Naive thymus-derived CD4-positive, alpha-beta T cell (primary cell): ENCODE measurements at regions not wholly inside any gene's neighbourhood (a gene's known extent, or its start where the extent isn't known, plus 50 kb on each side); places are given as distances from the start of the nearest gene placed in this dataset.

ENCODE experiments used
- ATAC-seq: fragments of 150-1000 bp; cut with Tn5 transposase; 2 replicates; pipeline ENCODE4 v1.10.0; 2021; ENCODE audit warnings: mild to moderate bottlenecking, moderate library complexity
- CTCF ChIA-PET: fragments of 350-600 bp; sonication (Branson Sonifier 250); formaldehyde crosslinking; loops from one replicate; lab custom pipeline; 2021; ENCODE audit warnings: antibody characterized with exemption; lab: Charles Lee
- POLR2A ChIA-PET: fragments of 350-600 bp; sonication (Branson Sonifier 250); formaldehyde crosslinking; loops from one replicate; lab custom pipeline; 2021; ENCODE audit warnings: antibody characterized with exemption, inconsistent platforms; lab: Charles Lee
- DNase-seq, 9 donors: peaks; one replicate each; pipeline versions ENCODE4 v3.0.0 to v3.0.0-alpha.2; 2020 to 2022; ENCODE audit warnings: mixed read lengths in 1 of 9
- H3K27ac ChIP-seq: one replicate; pipeline ENCODE4 v1.7.0; 2013; ENCODE audit warnings: mild to moderate bottlenecking, low read depth, low read length, moderate library complexity
- H3K27me3 ChIP-seq, 2 donors: one replicate each; pipeline ENCODE4 v1.7.0; 2013; ENCODE audit warnings: low read length in 2 of 2, mild to moderate bottlenecking in 2 of 2, moderate library complexity in 2 of 2; ENCODE audit not compliant: control insufficient read depth in 2 of 2, insufficient read depth in 2 of 2
- H3K36me3 ChIP-seq, 3 experiments: 1 replicate in 2 of 3; 2 replicates in 1 of 3; pipeline ENCODE4 v1.7.0; 2013; ENCODE audit warnings: low read length in 3 of 3, mild to moderate bottlenecking in 3 of 3, moderate library complexity in 1 of 3; ENCODE audit not compliant: insufficient read depth in 3 of 3, control insufficient read depth in 2 of 3
- H3K4me1 ChIP-seq, 2 donors: one replicate each; pipeline ENCODE4 v1.7.0; 2013; ENCODE audit warnings: low read length in 2 of 2, mild to moderate bottlenecking in 2 of 2, moderate library complexity in 1 of 2; ENCODE audit not compliant: control insufficient read depth in 2 of 2, insufficient read depth in 2 of 2
- H3K4me3 ChIP-seq: 2 replicates; pipeline ENCODE4 v1.7.0; 2013; ENCODE audit warnings: mild to moderate bottlenecking, low read length
- H3K9me3 ChIP-seq, 3 experiments: 1 replicate in 2 of 3; 2 replicates in 1 of 3; pipeline ENCODE4 v1.7.0; 2013; ENCODE audit warnings: low read length in 3 of 3; ENCODE audit not compliant: control insufficient read depth in 2 of 3
- H3K27ac Mint-ChIP-seq, 9 donors: one replicate each; pipeline ENCODE4 v1.8.0; 2020 to 2022; ENCODE audit warnings: mixed read lengths in 9 of 9, mild to moderate bottlenecking in 8 of 9, moderate library complexity in 5 of 9, inconsistent platforms in 2 of 9
- H3K27me3 Mint-ChIP-seq, 5 donors: one replicate each; pipeline ENCODE4 v1.8.0; 2021 to 2022; ENCODE audit warnings: mixed read lengths in 5 of 5, mild to moderate bottlenecking in 1 of 5
- H3K36me3 Mint-ChIP-seq, 5 donors: one replicate each; pipeline ENCODE4 v1.8.0; 2020 to 2022; ENCODE audit warnings: mixed read lengths in 5 of 5, mild to moderate bottlenecking in 3 of 5, inconsistent platforms in 1 of 5
- H3K4me1 Mint-ChIP-seq, 7 donors: one replicate each; pipeline ENCODE4 v1.8.0; 2020 to 2022; ENCODE audit warnings: mixed read lengths in 7 of 7, mild to moderate bottlenecking in 3 of 7, inconsistent platforms in 1 of 7
- H3K4me3 Mint-ChIP-seq, 10 donors: one replicate each; pipeline ENCODE4 v1.8.0; 2020 to 2022; ENCODE audit warnings: mild to moderate bottlenecking in 10 of 10, mixed read lengths in 10 of 10, moderate library complexity in 6 of 10, inconsistent platforms in 2 of 10
- H3K9me3 Mint-ChIP-seq, 11 donors: one replicate each; pipeline ENCODE4 v1.8.0; 2020 to 2022; ENCODE audit warnings: mixed read lengths in 11 of 11, mild to moderate bottlenecking in 4 of 11, inconsistent platforms in 1 of 11, moderate library complexity in 1 of 11
- intact Hi-C, 2 donors: fragments of 100-400 bp; cut with micrococcal nuclease; formaldehyde crosslinking; loops; one replicate each; pipeline ENCODE4 v1.15.1; 2023

DNA sequence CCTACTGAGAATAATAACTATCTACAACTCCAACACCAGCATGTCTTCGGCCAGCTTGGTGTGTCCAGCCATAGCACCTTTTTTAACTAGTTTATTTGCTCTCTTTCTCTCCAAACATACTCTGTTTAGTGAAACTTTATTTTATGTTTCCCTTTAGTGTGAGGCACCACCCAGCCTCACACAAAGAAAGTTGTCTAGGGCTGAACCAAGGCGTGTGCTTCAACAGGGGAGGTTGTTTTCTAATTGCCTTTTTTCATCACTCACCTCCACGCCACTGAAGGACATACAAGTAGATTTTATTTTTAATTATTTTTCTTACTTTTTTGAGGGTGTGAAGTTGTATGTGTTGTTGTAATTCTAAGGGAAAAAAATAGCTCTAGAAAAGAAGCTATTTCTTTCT lies 125.6 kb upstream of the MARCKS start:
- H3K4me1 Mint-ChIP-seq = peaks cover 0 to 3% (median 0%) of the 10 kb centered on the region in 7 donors
- no peaks in the 10 kb centered on the region for H3K36me3 Mint-ChIP-seq
- peaks cover 0 to 10% (median 5%) of the 10 kb centered on the region in 5 donors for H3K27me3 Mint-ChIP-seq
- Histone ChIP-seq H3K36me3 (no peaks in the 10 kb centered on the region), H3K4me1 (no peaks in the 10 kb centered on the region), H3K4me3 (no peak overlapping the region), H3K27ac (no peak overlapping the region), H3K9me3 (no peaks in the 10 kb centered on the region), H3K27me3 (no peaks in the 10 kb centered on the region)
- peaks cover 0 to 4% (median 0%) of the 10 kb centered on the region in 11 donors for H3K9me3 Mint-ChIP-seq
- H3K4me3 Mint-ChIP-seq = no peak overlapping the region
- ATAC-seq (no peak), DNase-seq (no peak)
- ChIA-PET CTCF (no interaction called here), POLR2A (no interaction called here)
- intact Hi-C loops = no loop called here
- no peak overlapping the region for H3K27ac Mint-ChIP-seq

DNA sequence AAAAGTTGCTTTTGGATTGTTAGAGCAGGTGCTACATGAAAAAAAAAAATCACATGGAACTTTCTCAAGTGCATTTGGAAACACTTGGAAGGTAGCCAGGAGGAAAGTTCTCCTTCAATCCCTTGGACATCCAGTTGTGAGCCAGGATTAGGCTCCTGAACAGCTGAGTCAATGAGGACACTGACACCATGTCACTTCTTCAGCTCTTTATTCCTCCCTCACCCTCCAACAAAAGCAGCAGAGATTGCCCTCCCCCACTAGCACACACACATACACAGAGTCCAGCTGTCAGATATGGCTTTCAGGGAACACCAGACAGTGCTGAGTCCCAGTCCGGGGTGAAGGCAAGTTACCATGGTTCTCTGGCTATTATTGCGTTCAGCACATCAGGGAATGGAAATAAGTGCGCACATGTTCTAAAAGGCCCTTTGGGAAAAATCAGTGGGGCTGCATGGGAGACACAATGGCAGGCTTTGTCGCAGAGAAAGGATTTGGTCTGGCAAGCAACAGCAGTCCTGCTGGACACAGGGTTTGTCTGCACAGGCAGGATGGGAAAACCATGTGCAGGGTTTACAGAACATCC lies 124.7 kb upstream of the MARCKS start:
- H3K36me3 Mint-ChIP-seq = no peaks in the 10 kb centered on the region
- Histone ChIP-seq H3K27me3 (no peaks in the 10 kb centered on the region), H3K4me1 (no peaks in the 10 kb centered on the region), H3K9me3 (no peaks in the 10 kb centered on the region), H3K36me3 (no peaks in the 10 kb centered on the region), H3K27ac (no peak overlapping the region), H3K4me3 (no peak overlapping the region)
- H3K27ac Mint-ChIP-seq = no peak overlapping the region
- CTCF ChIA-PET = no interaction called here
- no peak for DNase-seq
- peaks cover 0 to 3% (median 0%) of the 10 kb centered on the region in 7 donors for H3K4me1 Mint-ChIP-seq
- ATAC-seq = no peak
- POLR2A ChIA-PET = no interaction called here
- peaks cover 0 to 4% (median 0%) of the 10 kb centered on the region in 11 donors for H3K9me3 Mint-ChIP-seq
- H3K27me3 Mint-ChIP-seq = peaks cover 0 to 10% (median 5%) of the 10 kb centered on the region in 5 donors
- H3K4me3 Mint-ChIP-seq = no peak overlapping the region
- intact Hi-C loops = no loop called here

DNA sequence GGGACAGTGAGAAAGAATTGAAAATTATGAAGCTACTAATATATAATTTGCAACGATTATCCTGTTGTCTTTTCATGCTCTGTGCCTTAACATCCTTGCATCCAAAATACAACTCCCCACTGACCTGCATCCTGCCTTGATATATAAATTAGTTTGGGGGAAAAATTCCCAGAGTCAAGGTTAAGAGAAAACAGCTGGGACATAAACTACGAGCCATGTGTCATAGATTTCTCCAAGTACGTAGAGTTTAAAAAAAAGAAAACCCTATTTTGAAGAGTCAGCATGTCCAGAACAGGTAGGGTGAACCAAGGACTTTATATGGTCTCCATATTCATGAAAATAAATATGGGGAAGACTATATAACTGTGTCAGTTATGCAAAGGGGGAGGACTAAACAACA lies 123.8 kb upstream of the MARCKS start:
- Mint-ChIP-seq H3K36me3 (no peaks in the 10 kb centered on the region), H3K9me3 (peaks cover 0 to 4% (median 0%) of the 10 kb centered on the region in 11 donors), H3K4me3 (no peak overlapping the region), H3K4me1 (peaks cover 0 to 3% (median 0%) of the 10 kb centered on the region in 7 donors), H3K27me3 (peaks cover 0 to 10% (median 5%) of the 10 kb centered on the region in 5 donors), H3K27ac (no peak overlapping the region)
- CTCF ChIA-PET = no interaction called here
- POLR2A ChIA-PET = no interaction called here
- ATAC-seq (no peak), DNase-seq (no peak)
- H3K4me1 ChIP-seq = no peaks in the 10 kb centered on the region
- H3K9me3 ChIP-seq = no peaks in the 10 kb centered on the region
- H3K4me3 ChIP-seq = no peak overlapping the region
- H3K27me3 ChIP-seq = no peaks in the 10 kb centered on the region
- H3K27ac ChIP-seq = no peak overlapping the region
- H3K36me3 ChIP-seq = no peaks in the 10 kb centered on the region
- intact Hi-C loops = no loop called here

DNA sequence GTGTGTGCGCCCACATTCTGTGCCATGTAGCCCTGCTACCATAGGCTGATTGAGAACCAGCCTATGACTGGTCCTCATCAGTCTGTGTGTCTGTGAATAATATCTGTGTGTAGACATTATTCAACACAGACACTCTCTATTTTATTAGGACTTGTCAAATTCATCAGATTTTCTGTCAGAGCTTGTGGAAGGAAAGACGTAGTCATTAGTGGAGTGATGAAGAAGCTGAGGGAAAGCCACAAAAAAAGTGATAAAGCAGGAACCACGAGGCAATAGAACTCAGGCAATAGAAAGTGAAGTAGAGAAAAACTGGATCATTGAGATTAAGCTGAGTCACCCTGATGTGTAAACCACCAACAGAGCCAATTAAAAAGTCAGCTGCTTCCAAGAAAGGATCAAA lies 122.2 kb upstream of the MARCKS start:
- Mint-ChIP-seq H3K4me3 (no peak overlapping the region), H3K4me1 (peaks cover 0 to 3% (median 0%) of the 10 kb centered on the region in 7 donors), H3K27ac (no peak overlapping the region), H3K27me3 (peaks cover 0 to 10% (median 5%) of the 10 kb centered on the region in 5 donors), H3K36me3 (no peaks in the 10 kb centered on the region), H3K9me3 (peaks cover 0 to 4% (median 0%) of the 10 kb centered on the region in 11 donors)
- H3K4me3 ChIP-seq = no peak overlapping the region
- DNase-seq (no peak), ATAC-seq (peak; percentile 41)
- CTCF ChIA-PET = no interaction called here
- intact Hi-C loops = no loop called here
- no peaks in the 10 kb centered on the region for H3K36me3 ChIP-seq
- no peaks in the 10 kb centered on the region for H3K4me1 ChIP-seq
- H3K27ac ChIP-seq = no peak overlapping the region
- no peaks in the 10 kb centered on the region for H3K27me3 ChIP-seq
- H3K9me3 ChIP-seq = no peaks in the 10 kb centered on the region
- POLR2A ChIA-PET = no interaction called here

DNA sequence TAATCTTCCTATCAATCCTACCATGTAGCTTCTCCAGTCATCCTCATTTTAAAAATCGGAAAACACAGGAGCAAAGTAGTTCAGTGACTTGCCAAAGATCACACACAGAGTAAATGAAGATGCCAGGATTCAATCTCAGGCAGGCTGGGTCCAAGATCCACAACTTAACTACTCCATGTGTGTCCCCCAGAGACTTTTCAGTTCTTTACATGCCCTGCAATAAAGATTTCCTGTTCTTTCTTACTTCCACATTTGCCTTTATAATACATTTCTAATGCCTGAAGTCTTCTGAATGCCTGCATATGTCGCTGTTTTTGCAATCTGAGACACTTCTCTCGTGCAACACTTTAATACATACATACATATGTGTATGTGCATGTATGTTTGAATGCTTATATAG lies 121.7 kb upstream of the MARCKS start:
- POLR2A ChIA-PET = no interaction called here

DNA sequence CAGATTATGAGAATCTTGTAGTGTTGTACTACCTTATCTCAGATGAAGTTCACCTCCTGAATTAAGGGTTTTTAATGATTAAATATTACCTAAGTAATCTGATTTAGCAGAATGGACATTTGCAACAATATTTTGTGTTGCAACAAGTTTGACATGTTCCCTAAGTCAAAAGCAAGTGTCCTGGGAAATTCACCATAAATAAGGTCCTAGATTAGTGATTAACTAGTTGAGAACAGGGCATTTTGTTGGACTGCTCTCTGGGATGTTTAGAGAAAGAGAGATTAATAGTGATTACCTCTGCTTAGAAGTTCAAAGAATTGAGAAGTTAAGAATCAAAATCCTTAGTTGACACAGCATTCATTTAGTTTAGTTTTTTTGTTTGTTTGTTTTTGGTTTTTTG lies 120.2 kb upstream of the MARCKS start:
- no peak overlapping the region for H3K27ac Mint-ChIP-seq
- H3K27me3 Mint-ChIP-seq = peaks cover 0 to 10% (median 5%) of the 10 kb centered on the region in 5 donors
- ChIA-PET CTCF (no interaction called here), POLR2A (no interaction called here)
- H3K4me1 Mint-ChIP-seq = peaks cover 0 to 3% (median 0%) of the 10 kb centered on the region in 7 donors
- intact Hi-C loops = no loop called here
- Histone ChIP-seq H3K27me3 (no peaks in the 10 kb centered on the region), H3K36me3 (no peaks in the 10 kb centered on the region), H3K9me3 (no peaks in the 10 kb centered on the region), H3K4me3 (no peak overlapping the region), H3K4me1 (no peaks in the 10 kb centered on the region), H3K27ac (no peak overlapping the region)
- DNase-seq (no peak), ATAC-seq (no peak)
- no peaks in the 10 kb centered on the region for H3K36me3 Mint-ChIP-seq
- H3K4me3 Mint-ChIP-seq = no peak overlapping the region
- H3K9me3 Mint-ChIP-seq = peaks cover 0 to 4% (median 0%) of the 10 kb centered on the region in 11 donors

More for the DNA sequence above, 121.7 kb upstream of the MARCKS start:
- no peaks in the 10 kb centered on the region for H3K4me1 ChIP-seq
- intact Hi-C loops = no loop called here
- Mint-ChIP-seq H3K27ac (no peak overlapping the region), H3K4me1 (peaks cover 0 to 3% (median 0%) of the 10 kb centered on the region in 7 donors), H3K36me3 (no peaks in the 10 kb centered on the region), H3K27me3 (peaks cover 0 to 10% (median 5%) of the 10 kb centered on the region in 5 donors), H3K9me3 (peaks cover 0 to 4% (median 0%) of the 10 kb centered on the region in 11 donors), H3K4me3 (no peak overlapping the region)
- no peaks in the 10 kb centered on the region for H3K27me3 ChIP-seq
- H3K27ac ChIP-seq = no peak overlapping the region
- H3K4me3 ChIP-seq = no peak overlapping the region
- ATAC-seq (no peak), DNase-seq (no peak)
- no peaks in the 10 kb centered on the region for H3K9me3 ChIP-seq
- CTCF ChIA-PET = no interaction called here
- H3K36me3 ChIP-seq = no peaks in the 10 kb centered on the region

DNA sequence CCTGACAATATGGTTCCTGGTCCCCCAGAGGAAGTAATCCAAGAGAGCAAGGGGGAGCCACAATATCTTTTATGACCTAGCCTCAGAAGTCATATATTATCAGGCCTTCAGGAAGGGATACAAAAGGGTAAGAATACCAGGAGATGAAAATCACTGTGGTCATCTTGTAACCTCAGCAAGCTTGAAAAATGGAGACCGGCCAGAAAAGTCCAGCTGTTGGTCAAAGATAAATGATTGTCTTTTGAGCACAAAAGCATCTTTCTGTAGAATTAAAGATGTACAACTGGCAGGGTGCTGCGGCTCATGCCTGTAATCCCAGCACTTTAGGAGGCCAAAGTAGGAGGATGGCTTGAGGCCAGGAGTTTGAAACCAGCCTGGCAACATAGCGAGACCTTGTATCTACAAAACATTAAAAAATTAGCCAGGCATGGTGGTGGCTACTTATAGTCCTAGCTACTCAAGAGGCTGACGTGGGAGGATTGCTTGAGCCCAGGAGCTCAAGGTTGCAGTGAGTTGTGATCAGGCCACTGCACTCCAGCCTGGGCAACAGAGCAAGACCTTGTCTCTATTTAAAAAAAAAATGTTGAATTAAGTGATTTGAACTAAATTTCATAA lies 118.0 kb upstream of the MARCKS start:
- Mint-ChIP-seq H3K36me3 (no peaks in the 10 kb centered on the region), H3K9me3 (peaks cover 0 to 4% (median 0%) of the 10 kb centered on the region in 11 donors), H3K4me1 (peaks cover 0 to 3% (median 0%) of the 10 kb centered on the region in 7 donors), H3K4me3 (no peak overlapping the region), H3K27me3 (peaks cover 0 to 10% (median 5%) of the 10 kb centered on the region in 5 donors), H3K27ac (no peak overlapping the region)
- ATAC-seq = no peak
- no peak for DNase-seq
- H3K27ac ChIP-seq = no peak overlapping the region
- H3K27me3 ChIP-seq = no peaks in the 10 kb centered on the region
- H3K4me3 ChIP-seq = no peak overlapping the region
- H3K9me3 ChIP-seq = no peaks in the 10 kb centered on the region
- H3K4me1 ChIP-seq = no peaks in the 10 kb centered on the region
- CTCF ChIA-PET = no interaction called here
- H3K36me3 ChIP-seq = no peaks in the 10 kb centered on the region
- POLR2A ChIA-PET = no interaction called here
- intact Hi-C loops = no loop called here
